Stimulated activated CD4-positive, alpha-beta T cell treated with anti-CD3 and anti-CD28 coated beads, Interleukin-12 subunit alpha, Interleukin-12 subunit beta, amount 100 ng/mL, for 24 hours (primary cell): ENCODE measurements at regions not wholly inside any gene's neighbourhood (a gene's known extent, or its start where the extent isn't known, plus 50 kb on each side); places are given as distances from the start of the nearest gene placed in this dataset.
"Not testable (repeated sequence)": the region's sequence is repeated elsewhere in the genome, so short reads cannot be mapped to it uniquely, and the experiment has no call there.

Experiments used
- DNase-seq, 2 experiments: peaks; one replicate each; pipeline ENCODE4 v3.0.0-alpha.2; 2020; ENCODE audit warnings: low read depth in 2 of 2

DNA sequence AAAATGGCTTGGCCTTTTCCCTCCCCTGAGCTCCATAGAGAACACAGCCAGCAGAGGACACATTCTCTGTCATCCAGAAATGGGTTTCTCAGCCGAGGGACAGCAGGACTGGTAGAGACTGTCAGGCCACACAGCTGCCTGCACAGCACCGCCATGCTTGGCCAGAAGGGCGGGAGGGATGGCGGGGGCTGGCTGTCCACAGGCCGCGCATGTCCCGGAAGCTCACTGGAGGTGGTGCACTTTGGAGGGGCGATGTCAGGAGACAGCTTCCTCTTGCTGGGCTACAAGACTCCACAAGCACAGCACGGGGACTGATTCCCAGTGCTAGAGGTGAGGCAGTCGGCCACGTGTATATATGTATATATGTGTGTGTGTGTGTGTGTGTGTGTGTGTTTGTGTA lies 125.3 kb downstream of the GOLGA6L4 start:
- not testable (repeated sequence) for DNase-seq

DNA sequence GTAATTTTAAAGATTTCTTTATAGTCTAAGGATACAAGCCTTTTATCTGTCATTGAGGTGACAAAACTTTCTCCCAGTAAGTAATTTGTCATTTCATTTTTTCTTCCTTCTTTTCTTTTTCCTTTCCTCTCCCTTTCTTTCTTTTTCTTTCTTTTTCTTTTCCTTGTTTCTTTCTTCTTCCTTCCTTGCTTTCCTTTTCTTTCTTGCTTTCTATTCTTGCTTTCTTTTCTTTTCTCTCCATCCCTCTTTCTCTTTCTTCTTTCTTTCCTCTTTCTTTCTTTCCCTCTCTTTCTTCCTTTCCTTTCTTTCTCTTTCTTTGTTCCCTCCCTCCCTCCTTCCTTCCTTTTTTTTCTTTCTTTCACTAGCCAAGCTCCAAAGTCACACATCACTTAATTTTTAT lies 148.8 kb downstream of the GOLGA6L4 start:
- DNase-seq = not testable (repeated sequence)

DNA sequence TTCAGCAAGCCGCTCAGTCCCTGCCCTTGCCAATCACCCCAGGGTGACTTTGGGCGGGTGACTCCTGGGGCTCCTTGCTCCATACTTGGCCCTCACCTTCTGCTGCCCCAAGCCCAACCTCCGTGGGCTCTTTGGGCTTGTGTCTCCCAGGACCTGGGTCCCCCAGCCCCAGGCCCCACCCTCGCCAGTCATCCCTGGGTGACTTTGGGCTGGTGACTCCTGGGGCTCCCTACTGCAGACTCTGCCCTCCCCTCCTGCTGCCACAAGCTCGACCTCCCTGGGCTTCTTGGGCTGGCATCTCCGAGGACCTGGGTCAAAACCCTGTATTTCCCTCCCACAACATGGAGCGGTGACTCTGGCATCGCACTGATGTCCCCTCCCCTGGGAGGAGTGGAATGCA lies 151.5 kb downstream of the GOLGA6L4 start:
- DNase-seq = no peak

DNA sequence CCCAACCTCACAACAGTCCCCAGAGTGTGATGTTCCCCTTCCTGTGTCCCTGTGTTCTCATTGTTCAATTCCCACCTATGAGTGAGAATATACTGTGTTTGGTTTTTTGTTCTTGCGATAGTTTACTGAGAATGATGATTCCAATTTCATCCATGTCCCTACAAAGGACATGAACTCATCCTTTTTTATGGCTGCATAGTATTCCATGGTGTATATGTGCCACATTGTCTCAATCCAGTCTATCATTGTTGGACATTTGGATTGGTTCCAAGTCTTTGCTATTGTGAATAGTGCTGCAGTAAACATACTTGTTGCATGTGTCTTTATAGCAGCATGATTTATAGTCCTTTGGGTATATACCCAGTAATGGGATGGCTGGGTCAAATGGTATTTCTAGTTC lies 152.6 kb downstream of the GOLGA6L4 start:
- DNase-seq = not testable (repeated sequence)

GRCh38 chr15:84388638-84389037 lies 153.1 kb downstream of the GOLGA6L4 start:
- DNase-seq = not testable (repeated sequence)

- not testable (repeated sequence) for DNase-seq
These were observed 154.8 kb downstream of the GOLGA6L4 start for GRCh38 chr15:84390324-84390723.

DNA sequence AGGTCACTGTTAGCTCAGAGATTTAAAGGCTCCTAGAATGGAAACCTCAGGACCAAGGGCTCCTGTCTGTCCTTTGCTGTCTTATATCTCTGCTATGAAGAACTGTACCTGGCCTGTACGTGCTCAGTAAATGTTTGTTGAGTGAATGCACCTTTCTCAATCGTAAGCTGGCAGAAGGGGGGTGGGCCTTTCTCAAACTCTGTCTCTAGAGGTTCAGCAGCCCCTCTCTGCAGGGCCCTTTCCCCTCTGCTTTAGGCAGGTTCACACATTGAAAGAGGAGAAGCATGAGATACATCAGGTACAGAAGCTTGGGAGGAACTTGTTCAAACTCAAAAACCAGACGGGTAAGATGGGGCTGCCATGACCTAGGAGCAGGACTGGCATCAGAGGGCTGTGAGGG lies 155.6 kb downstream of the GOLGA6L4 start:
- no peak for DNase-seq

DNA sequence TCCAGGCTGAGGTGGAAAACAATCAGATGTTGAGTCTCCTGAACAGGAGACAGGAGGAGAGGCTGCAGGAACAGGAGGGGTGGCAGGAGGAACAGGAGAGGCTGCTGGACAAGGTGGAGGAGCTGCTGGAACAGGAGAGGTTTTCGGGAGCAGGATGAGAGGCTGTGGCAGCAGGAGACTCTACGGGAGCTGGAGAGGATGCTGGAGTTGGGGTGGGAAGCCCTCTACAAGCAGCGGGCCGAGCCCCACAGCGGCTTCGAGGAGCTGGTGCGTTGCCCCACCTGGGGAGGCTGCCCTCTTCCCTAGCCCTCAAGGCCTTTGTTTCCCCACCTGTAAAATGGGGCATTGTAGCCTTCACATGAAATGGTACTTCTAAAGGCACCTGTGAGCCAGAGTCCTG lies 156.4 kb downstream of the GOLGA6L4 start:
- DNase-seq = not testable (repeated sequence)

DNA sequence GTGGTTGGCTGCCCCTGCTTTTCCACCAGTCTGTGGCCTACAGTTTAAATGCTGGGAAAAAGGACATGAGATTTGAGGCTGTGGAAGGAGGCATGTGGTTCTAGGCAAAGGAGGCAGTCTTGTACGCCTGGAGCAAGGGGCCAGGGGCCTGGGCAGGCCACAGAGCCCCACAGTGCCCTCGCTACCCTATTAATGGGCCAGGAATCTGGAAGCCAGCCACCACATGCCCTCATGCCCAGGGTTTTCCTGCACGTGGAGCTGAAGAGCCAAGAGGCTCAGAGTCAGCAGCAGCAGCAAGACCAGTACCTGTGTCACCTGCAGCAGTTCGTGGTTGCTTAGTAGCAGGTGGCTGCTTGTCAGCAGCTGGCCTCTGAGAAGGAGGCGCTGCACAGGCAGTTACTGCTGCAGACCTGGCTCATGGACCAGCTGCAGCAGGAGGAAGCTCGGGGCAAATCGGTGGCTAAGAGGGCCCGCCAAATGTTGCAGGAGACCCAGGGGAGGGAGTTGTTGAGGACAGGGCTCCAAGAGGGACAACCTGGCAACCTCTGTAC lies 157.9 kb downstream of the GOLGA6L4 start:
- DNase-seq = not testable (repeated sequence)

GRCh38 chr15:84393966-84394365 lies 158.4 kb downstream of the GOLGA6L4 start:
- not testable (repeated sequence) for DNase-seq

DNA sequence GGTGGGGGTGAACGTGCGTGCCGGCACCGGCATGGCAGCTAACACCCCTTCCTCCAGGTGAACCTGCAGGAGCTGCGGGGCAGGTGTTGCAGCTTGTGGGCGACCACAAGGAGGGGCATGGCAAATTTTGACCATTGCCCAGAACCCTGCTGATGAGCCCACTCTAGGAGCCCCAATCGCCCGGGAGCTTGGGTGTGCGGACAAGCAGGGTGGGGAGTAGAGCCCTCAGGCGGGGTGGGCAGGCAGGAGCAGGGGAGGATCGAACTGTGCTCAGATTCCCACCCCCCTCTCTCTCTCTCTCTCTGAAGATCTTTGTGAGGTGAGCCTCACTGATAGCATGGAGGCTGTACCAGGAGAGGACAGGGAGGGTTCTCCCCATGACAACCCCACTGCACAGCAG lies 159.8 kb downstream of the GOLGA6L4 start:
- DNase-seq = not testable (repeated sequence)

DNA sequence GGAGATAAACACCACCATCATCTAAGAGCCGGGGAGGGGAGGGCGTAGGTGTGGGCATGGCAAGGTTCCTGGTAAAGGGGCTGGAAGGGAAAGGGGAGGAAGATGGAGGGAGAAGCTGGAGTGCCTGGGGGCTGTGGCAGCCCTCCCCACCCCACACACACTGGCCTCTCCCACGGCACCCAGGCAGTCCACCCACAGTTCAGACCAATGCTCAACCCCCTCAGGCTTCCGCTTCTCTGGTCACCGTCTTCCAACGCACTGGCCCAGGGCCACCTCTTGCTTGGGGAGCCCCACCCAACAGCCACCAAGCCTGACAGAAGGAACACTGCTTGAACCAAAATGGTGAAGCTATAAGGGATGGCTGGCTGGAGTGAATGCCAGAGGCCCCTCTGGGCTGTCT lies 160.3 kb downstream of the GOLGA6L4 start:
- DNase-seq = not testable (repeated sequence)

DNA sequence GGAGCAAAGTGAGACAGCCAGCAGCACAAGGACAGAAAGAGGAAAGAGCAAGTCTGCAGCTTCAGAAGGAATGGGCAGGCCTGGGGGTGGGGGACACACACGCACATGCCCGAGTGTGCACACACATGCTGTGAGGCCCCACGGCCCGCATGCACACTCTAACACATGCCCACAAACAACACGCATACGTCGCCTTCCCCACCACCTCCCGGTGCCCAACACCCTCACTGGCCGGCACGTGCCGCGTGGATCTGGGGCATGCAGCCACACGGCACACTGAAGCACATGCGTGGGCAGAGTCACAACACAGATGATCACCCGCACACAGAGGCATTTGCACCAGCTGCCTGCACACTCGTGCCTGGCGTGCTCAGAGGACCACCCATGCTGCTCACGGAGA lies 161.5 kb downstream of the GOLGA6L4 start:
- DNase-seq = not testable (repeated sequence)

DNA sequence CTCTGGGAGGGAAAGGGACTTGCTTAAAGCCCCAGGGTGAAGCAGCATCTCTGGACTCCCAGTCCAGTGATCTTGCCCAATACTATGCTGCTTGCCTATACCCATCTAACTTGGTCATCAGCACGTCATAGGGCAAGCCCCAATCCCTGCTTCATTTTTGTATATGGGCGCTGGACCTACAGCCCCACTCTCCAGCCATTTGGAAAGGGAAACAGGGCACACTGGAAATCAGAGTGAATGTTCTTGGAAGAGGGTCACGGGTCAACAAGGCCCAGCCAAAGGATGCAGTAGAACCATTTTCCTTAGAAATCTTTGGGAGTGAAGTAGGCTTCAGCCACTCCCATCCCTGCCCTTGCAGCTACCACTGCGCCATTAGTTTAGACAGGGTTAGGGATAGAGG lies 162.5 kb downstream of the GOLGA6L4 start:
- DNase-seq = not testable (repeated sequence)

DNA sequence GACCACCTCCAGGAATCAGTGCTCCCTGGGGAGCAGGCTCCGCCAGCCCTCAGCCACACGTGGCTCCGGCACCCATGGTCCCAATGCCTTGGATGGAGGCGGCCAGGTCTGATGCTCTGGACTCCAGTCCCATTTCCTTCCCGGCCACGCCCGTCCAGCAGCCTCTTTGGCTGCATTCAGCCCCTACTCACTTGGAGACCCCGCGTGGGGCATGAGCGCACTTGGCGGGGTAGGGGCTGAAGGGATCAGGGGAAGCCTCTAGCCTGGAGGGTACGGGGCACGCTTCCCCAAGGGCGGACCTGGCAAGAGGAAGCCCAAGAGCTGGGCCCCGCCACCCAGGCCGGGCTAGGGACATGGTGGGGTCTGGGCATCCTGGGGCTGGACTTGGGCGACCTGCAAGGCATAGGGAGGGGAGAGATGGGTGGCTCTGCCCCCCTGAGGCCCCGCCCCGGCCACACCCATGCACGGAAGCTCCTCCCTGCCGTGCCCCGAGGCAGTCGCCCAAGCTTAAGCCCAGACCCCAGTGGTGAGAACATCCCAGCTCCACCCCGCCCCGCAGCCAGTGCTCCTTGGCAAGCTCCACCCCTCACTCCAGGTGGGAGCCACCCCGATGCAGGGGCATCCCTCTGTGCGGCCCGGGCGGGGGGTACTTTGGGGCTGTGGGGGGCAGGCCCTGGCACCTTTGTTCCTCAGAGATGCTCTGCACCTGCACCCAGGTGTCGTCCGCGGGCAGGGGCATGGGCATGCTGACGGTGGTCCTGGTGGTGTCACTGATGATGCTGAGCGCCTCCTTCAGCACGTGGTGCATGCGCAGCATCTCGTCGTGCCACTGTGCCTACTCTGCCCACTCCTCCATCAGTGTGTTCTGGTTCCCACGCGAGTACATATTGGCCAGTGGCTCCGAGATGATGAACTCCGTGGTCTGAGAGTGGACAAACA lies 163.5 kb downstream of the GOLGA6L4 start:
- no peak for DNase-seq

DNA sequence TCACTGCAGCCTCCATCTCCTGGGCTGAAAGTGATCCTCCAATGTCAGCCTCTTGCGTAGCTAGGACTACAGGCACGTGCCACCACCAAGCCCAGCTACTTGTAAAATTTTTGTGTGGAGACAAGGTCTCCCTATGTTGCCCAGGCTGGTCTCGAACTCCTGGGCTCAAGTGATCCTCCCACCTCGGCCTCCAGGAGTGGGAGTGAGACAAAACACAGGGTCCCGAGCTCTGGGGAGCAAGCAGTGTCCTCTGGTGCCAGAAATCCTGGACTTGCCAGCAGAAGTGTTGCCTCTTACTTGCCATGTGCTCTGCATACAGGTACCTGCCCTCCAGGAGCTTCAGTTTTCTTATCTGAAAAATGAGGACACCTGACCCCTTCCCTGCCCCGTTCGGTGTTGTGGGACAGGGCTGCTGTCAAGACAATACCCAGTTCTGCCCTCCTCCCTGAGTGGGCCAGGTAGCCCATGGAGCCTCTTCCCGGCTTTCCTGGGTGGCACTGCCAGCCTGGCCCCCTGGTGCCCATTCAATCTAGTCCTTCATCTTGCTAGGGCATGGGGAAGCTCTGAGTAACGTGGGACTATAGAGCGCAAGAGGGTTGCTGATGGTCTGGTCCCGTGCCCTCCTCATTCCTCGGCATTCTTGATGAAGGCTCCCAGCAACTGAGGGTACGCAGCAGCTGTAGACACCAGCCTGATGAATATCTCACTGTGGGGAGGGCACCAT lies 164.6 kb downstream of the GOLGA6L4 start:
- no peak for DNase-seq

- no peak for DNase-seq
These were observed 165.2 kb downstream of the GOLGA6L4 start for GRCh38 chr15:84400820-84401219.

DNA sequence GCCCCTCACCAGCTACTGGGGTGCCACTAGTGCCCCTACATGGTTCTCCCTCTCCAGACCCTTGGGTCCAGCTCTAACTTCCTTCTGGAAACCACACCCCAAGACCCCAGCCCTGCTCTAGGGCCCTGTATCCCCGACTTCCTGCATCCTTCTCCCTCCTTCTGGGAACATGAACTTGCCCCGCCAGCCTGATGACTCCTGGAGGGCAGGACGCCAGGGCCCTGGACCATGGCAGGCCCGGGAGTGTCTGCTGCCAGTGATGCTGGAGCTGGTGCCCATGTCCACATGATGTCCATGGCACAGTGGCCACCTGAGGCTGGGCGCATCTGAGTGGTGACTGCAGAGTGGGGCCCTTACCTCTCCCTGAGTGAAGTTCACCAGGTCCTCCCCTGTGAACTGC lies 165.9 kb downstream of the GOLGA6L4 start:
- not testable (repeated sequence) for DNase-seq

- DNase-seq = not testable (repeated sequence)
These were observed 166.6 kb downstream of the GOLGA6L4 start for GRCh38 chr15:84401891-84402840.

- DNase-seq = no peak
These were observed 167.5 kb downstream of the GOLGA6L4 start for GRCh38 chr15:84402856-84403608.

- not testable (repeated sequence) for DNase-seq
These were observed 173.8 kb downstream of the GOLGA6L4 start for GRCh38 chr15:84409357-84409756.
